ENCODE measurements at regions not wholly inside any gene's neighbourhood (a gene's known extent, or its start where the extent isn't known, plus 50 kb on each side); places are given as distances from the start of the nearest gene placed in this dataset.
"Not testable (repeated sequence)": the region's sequence is repeated elsewhere in the genome, so short reads cannot be mapped to it uniquely, and the experiment has no call there.

DNA sequence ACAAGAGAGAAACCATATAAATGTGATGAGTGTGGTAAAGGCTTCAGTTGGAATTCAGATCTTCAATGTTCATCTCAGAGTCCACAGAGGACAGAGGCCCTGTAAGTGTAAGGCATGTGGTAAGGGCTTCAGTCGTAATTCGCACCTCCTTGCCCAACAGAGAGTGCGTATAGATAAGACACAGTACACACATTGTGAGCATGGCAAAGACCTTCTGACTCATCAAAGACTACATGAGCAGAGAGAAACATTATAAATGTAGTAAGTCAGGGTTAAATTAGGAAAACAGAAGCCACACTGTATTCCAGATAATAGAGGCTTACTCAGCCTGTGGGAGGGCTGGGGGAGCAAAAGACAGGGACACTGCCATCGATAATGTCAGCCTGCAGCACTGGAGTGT lies 98.1 kb upstream of the GPR39 start:
- DNase-seq (ENCODE audit: low read depth, low spot score): not testable (repeated sequence)

DNA sequence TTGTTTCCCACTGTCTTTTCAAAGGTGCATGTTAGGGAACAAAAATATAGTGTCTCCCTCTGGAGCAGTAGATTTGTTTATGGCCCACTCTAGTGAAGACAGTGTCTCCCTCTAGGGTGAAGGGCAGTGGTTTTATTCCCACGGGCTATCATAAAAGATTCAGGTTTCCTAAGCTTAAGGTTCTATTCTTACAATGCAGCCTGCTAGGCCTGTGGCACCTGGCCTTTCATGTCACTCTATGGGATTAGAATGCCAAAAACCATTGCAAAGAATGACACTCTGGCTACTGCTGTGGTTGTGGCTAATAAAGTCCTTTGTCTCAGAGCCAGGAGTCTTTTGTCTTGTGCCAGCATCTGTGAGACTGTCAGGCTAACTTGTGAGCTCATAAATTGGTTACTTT lies 92.6 kb upstream of the GPR39 start:
- not testable (repeated sequence) for DNase-seq (ENCODE audit: low read depth, low spot score)

DNA sequence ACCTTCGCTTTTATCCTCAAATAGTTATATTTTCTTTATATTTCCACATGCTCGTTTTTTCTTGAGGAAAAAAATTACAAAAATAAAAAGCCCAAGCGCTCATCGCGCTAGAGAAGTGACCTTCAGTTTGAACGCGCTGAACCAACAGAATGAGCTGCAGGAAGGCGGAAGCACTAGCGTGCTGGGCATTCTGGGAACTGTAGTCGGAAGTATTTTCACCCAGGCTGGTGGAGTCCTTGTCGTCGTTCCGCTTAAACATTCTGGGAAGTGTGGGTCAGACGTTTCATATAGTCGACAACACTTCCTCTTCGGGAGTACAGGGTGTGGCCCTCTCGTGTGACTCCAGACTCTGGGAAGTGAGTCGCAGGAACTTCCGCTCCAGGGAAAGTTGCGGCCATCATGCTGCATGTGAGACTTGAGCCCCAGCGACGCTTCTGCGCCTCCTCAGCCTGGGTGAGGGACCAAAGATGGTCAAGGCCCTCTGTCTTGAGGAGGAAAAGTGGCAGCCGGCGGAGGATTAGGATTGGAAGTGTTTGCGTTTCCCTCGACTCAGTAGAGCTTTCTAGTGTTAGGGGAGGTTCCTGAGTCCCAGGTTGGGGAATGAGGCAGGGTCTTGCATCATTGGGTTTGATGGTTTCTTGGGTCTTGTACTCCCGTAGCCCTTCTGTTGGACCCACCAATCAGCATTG lies 84.1 kb upstream of the GPR39 start:
- DNase-seq (ENCODE audit: low read depth, low spot score): not testable (repeated sequence)

DNA sequence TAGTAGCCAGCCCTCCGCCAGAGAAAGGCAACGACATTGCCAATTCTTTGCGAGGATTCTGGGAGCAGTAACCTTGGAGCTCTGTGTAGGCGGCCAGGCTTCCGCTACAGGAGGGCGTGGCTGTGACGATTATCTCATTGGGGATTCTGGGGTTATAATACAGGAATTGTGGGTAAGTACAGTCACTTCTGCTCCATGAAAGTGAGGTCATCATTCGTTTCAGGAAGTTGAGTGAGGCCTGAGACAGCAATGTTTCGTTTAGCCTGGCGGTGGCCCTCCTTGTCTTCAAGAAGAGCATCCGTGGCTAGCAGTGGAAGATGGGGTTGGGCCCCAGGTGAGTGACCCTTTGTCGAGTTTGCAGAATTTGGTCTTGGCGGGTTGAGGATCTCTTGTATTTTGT lies 79.5 kb upstream of the GPR39 start:
- not testable (repeated sequence) for DNase-seq (ENCODE audit: low read depth, low spot score)

DNA sequence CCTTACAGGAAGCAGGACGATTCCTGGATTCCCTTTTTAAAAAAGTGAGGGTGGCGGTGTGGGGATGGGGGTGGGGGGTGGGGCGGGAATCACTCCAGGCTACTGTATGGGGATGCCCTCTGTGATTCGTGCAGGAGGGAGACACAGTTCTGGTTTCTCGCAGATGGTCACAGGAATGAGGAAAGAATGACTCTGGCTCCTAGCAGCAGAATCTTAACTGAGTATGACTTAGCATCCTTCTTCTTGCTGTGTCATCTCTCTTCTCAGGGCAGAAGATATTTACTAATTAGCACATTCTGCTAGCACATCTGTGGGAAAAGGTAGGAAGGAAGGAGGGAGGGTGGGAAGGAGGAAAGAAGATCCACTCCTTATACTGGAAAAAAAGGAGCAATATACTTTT lies 78.8 kb upstream of the GPR39 start:
- not testable (repeated sequence) for DNase-seq (ENCODE audit: low read depth, low spot score)

DNA sequence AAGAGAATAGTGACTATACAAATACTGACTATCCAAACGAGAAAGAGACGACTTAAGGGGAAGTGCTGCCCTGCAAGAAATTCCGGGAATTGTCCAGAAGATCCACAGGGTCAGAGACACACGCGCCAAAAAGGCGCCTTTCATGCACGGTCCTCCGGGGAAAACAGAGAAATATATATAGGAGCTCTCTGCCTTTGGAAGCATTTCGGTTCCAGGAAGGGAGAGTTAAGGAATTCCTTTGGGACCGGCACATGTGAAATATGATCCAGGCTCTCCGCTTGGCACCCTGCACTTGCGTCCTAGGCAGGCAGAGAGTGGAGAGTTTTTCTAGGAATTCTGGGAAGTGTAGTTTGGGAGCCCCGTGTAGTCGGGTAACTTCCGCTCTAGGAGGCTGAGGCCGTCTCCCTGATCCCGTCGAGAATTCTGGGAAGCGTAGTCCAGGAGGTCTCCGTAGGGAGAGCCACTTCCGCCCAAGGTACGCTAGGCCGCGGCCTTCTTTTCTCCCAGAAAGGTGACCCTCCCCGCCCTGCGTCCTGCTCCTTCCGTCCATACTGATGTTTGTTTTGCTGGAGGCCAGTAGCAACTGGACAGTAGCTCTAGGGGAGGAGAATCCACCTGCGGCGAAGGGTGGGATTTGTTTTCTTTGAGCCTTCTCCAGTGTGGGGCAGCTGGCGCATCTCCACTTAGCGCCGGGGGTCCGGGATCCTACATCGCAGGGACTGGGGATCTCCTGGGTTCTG lies 69.4 kb upstream of the GPR39 start:
- peak; percentile 63 for DNase-seq (ENCODE audit: low read depth, low spot score)

DNA sequence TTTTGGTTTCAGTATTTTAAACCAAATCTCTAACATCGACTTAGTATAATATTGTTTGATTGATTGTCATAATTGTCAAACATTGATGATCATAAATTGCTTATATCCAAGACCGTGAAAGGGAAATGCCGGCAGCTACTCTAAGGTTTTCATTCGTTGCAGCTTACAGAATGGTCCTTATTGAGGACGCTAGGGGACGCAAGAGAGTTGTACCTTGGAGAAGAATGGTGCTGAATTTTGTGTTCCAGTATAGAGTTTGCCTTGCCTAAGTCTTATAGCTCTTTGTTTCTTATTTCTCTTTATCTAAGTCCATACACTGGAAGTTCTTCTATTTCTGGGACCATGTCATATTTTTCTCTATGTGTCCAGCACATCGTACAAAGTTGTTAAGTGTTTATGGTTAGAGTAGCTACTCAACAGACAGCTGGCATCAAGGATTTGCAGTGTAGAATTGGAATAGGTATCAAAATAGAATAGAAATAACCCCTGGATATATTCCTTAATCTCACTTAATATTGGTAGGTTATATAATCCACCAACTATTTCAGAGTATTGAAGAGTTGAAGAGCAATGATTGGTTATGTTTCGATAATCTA lies 67.4 kb upstream of the GPR39 start:
- DNase-seq (ENCODE audit: low read depth, low spot score): peak; percentile 8

DNA sequence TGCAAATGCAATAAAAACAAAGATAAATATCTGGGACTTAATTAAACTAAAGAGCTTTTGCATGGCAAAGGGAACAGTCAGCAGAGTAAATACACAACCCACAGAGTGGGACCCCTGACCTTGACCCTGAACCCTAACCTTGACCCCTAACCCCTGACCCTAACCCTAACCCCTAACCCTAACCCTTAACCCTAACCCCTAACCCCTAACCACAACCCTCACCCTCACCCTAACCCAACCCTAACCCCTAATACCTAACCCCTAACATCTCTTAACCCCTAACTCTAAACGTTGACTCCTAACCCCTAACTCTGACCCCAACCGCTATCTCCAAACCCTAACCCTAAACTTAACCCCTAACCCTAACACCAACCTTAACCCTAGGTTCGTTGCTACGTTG lies 64.9 kb upstream of the GPR39 start:
- not testable (repeated sequence) for DNase-seq (ENCODE audit: low read depth, low spot score)

DNA sequence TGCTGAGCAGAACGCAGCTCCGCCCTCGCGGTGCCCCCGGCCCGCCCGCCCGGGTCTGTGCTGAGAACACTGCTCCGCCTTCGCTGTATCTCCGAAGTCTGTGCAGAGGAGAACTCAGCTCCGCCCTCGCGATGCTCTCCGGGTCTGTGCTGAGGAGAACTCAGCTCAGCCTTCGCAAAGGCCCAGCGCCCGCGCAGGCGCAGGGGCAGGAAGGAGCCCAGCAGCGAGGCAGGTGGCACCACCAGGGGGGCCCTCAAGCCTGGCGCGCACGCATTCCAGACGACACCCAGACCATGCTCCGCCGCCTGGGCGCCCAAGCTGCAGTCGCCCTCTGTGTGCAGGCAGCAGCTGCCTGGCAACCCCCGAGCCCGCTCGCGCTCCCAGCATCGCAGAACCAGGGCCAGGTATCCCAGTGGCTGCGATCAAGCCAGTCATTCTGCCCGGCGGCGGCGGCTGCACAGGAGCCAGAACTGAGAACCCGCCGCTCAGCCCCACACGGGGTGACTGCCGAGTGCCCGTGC lies 64.1 kb upstream of the GPR39 start:
- DNase-seq (ENCODE audit: low read depth, low spot score): not testable (repeated sequence)

DNA sequence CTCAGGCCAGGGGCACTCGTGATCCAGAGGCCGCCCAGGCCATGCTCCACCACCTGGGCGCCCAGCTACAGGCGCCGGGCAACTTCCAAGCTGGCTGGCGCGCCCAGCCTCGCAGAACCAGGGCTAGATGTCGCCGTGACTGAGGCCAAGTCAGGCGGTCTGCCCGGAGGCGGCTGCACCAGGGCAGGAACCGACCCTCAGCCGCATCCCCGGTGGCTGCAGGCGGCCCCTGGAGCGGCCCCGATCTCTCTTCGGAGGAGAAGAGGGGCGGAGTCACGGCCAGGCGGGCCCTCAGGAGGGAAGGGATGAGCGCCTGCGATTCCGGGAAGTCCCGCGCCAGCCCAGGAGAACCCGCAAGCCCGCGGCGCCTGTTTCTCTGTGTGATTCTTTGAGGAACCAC lies 63.2 kb upstream of the GPR39 start:
- not testable (repeated sequence) for DNase-seq (ENCODE audit: low read depth, low spot score)

DNA sequence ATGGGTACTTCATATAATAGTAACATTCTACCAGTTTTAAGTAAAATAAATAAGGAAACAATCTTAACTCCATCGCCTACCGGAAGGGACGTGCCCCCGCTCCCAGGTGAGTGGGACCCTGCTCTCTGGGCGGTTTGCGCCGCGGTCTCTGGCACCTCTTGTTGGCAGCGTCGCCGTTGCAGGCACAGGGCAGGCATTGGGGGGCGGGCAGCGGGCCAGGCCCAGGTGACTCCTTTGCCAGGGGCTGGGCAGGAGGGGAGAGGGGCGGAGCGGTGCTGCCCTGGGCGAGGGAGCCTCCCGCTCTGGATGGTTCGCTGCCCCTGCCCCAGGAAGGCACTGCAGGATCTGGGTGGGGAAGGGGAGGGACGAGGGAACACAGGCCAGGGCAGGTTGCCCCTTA lies 55.6 kb upstream of the GPR39 start:
- DNase-seq (ENCODE audit: low read depth, low spot score): not testable (repeated sequence)

DNA sequence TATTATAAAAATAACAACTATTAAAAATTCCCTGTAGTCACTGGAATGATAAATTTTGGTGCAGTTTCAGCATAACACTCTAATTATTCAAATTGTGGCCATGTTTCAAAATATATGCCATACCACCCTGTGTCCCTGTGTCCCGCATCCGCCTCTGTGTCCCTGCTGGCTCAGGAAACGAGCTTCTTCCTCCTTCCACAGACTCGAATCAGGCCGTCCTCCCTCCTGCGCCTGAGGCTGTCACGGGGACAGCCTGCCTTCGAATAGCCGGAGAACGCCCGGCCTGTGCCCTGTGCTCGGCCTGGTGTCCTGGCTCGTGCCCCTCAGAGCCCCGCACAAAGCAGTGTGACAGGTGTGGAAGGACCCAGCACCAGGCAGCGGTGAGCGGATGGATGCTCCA lies 55.1 kb upstream of the GPR39 start:
- not testable (repeated sequence) for DNase-seq (ENCODE audit: low read depth, low spot score)

DNA sequence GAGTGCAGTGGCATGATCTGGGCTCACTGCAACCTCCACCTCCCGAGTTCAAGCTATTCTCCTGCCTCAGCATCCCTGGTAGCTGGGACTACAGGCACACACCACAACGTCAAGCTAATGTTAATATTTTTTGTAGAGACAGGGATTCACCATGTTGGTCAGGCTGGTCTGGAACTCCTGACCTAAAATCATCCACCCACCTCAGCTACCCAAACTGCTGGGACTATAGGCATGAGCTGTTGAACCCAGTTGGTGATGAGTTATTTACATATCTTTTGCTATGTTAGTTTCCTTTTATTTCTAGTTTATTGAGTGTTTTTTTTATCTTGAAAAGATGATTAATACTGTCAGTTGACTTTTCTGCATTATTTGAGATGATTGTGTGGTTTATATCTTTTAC lies 53.3 kb upstream of the GPR39 start:
- not testable (repeated sequence) for DNase-seq (ENCODE audit: low read depth, low spot score)

DNA sequence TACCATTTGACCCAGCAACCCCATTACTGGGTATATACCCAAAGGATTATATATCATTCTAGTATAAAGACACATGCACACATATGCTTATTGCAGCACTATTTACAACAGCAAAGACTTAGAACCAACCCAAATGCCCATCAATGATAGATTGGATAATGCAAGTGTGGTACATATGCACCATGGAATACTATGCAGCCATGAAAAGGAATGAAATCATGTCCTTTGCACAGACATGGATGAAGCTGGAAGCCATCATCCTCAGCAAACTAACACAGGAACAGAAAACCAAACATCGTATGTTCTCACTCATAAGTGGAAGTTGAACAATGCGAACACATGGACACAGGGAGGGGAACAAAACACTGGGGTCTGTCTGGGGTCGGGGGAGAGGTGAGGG lies 50.6 kb upstream of the GPR39 start:
- not testable (repeated sequence) for DNase-seq (ENCODE audit: low read depth, low spot score)

DNA sequence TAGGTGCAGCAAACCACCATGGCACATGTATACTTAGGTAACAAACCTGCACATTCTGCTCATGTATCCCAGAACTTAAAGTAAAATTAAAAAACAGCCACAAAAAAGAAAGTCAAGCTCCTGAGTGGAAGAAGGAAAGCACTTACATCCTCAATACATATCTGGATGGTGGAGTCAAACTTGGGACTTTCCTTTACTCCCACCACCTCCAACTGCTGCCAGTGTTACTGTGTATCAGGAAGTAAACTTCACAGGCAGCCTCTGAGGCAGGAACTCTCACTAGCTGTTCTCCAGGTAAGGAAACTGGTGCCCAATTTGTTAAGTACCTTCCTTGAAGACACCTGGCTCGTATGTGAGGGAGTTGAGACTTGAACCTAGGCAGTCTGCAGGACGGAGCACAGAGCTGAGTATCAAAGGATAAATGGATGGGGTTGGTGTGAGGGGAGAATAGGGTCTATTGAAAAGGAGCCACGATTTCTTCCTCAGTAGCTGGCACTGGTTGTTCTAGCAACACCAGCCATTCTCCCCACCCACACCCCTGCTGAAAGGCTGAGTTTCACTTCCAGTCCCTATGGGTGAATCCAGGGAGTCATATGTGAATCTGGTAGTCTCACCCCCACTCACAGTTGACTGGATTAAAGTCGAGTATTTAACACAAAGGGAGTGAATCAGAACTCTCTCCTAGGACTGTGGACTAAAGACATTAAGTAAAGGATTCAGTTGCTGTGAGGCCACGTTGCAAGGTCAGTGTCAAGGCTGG lies 50.0 kb upstream of the GPR39 start:
- DNase-seq (ENCODE audit: low read depth, low spot score): no peak

All from brain pericyte (primary cell).